ENCODE measurements at regions not wholly inside any gene's neighbourhood (a gene's known extent, or its start where the extent isn't known, plus 50 kb on each side); places are given as distances from the start of the nearest gene placed in this dataset.

DNA sequence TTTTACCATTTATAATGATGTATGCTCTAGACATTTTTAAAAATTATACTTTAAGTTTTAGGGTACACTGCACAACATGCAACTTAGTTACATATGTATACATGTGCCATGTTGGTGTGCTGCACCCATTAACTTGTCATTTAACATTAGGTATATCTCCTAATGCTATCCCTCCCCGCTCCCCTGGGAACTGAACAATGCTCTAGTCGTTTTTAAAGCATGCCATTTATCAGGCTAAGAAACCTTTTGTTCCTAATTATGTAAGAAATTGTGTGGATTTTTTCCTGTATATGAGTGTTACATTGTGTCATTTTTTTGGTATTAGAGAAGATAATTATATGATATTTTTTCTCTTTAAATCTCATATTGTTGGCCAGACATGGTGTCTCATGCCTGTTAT lies 72.8 kb upstream of the SGCD start:
- Histone ChIP-seq H3K9me3 (ENCODE audit: insufficient read depth, low read depth, low read length) (no peaks in the 10 kb centered on the region), H3K79me2 (ENCODE audit: insufficient read depth, low read length) (no peaks in the 10 kb centered on the region), H3K27ac (ENCODE audit: low read depth, low read length) (no peak overlapping the region), H2AFZ (ENCODE audit: low read depth, low read length) (no peak overlapping the region), H3K27me3 (ENCODE audit: insufficient read depth, low read length) (no peaks in the 10 kb centered on the region), H3K9ac (ENCODE audit: low read length) (no peak overlapping the region), H4K20me1 (ENCODE audit: insufficient read depth, low read length) (no peaks in the 10 kb centered on the region), H3K4me3 (ENCODE audit: insufficient read depth, low read depth, low read length) (no peak overlapping the region), H3K36me3 (ENCODE audit: insufficient read depth, low read length) (no peaks in the 10 kb centered on the region), H3K4me1 (ENCODE audit: insufficient read depth, low read length) (no peaks in the 10 kb centered on the region), H3K4me2 (ENCODE audit: low read length) (no peak overlapping the region)
- no peaks in the 10 kb centered on the region for H3K4me1 Mint-ChIP-seq (ENCODE audit: low read depth, unreplicated experiment)
- no peaks in the 10 kb centered on the region for H3K36me3 Mint-ChIP-seq (ENCODE audit: low read depth, unreplicated experiment)
- no peak overlapping the region for H3K27ac Mint-ChIP-seq (ENCODE audit: unreplicated experiment)
- H3K9me3 Mint-ChIP-seq (ENCODE audit: unreplicated experiment), result no peaks in the 10 kb centered on the region
- no peak overlapping the region for H3K4me3 Mint-ChIP-seq (ENCODE audit: unreplicated experiment)
- TF ChIP-seq CTCF (IDR thresholded peaks at IDR 0.05; ENCODE audit: insufficient read depth, low read depth, low read length), result no peak
- no peak for TF ChIP-seq EZH2 (IDR thresholded peaks at IDR 0.05; ENCODE audit: insufficient read depth, low read length)
- FAIRE-seq (no peak), DNase-seq (ENCODE audit: low read depth) (no peak)
- no peaks in the 10 kb centered on the region for H3K27me3 Mint-ChIP-seq (ENCODE audit: low read depth, unreplicated experiment)

GRCh38 chr5:156256642-156257041 lies 70.3 kb upstream of the SGCD start:
- H3K27ac ChIP-seq (ENCODE audit: low read depth, low read length), result no peak overlapping the region
- Mint-ChIP-seq H3K4me3 (ENCODE audit: unreplicated experiment) (no peak overlapping the region), H3K27me3 (ENCODE audit: low read depth, unreplicated experiment) (no peaks in the 10 kb centered on the region), H3K4me1 (ENCODE audit: low read depth, unreplicated experiment) (no peaks in the 10 kb centered on the region), H3K27ac (ENCODE audit: unreplicated experiment) (no peak overlapping the region), H3K9me3 (ENCODE audit: unreplicated experiment) (no peaks in the 10 kb centered on the region), H3K36me3 (ENCODE audit: low read depth, unreplicated experiment) (no peaks in the 10 kb centered on the region)
- no peaks in the 10 kb centered on the region for H3K27me3 ChIP-seq (ENCODE audit: insufficient read depth, low read length)
- no peak overlapping the region for H3K4me3 ChIP-seq (ENCODE audit: insufficient read depth, low read depth, low read length)
- DNase-seq (ENCODE audit: low read depth) (no peak), FAIRE-seq (no peak)
- H4K20me1 ChIP-seq (ENCODE audit: insufficient read depth, low read length), result no peaks in the 10 kb centered on the region
- no peak overlapping the region for H2AFZ ChIP-seq (ENCODE audit: low read depth, low read length)
- no peaks in the 10 kb centered on the region for H3K79me2 ChIP-seq (ENCODE audit: insufficient read depth, low read length)
- H3K9me3 ChIP-seq (ENCODE audit: insufficient read depth, low read depth, low read length), result no peaks in the 10 kb centered on the region
- H3K36me3 ChIP-seq (ENCODE audit: insufficient read depth, low read length), result no peaks in the 10 kb centered on the region
- no peak overlapping the region for H3K4me2 ChIP-seq (ENCODE audit: low read length)
- no peaks in the 10 kb centered on the region for H3K4me1 ChIP-seq (ENCODE audit: insufficient read depth, low read length)
- H3K9ac ChIP-seq (ENCODE audit: low read length), result no peak overlapping the region
- TF ChIP-seq EZH2 (IDR thresholded peaks at IDR 0.05; ENCODE audit: insufficient read depth, low read length) (no peak), CTCF (IDR thresholded peaks at IDR 0.05; ENCODE audit: insufficient read depth, low read depth, low read length) (no peak)

DNA sequence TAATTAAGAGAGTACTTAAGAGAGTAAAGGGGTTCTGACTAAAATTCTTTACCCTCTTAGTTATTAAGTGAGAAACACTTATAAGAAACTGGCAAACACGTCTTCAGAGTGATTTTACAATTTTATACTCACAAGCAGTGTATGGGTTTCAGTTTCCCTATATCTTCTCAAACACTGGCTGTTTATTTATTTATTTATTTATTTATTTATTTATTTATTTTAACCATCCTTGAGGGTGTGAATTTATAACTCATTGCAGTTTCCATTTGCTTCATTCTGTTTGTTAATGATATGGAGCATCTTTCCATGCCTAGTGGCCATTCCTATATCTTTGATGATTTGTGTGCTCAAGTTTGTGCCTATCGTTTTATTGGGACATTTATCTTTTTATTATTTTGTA lies 68.0 kb upstream of the SGCD start:
- no peaks in the 10 kb centered on the region for H3K4me1 Mint-ChIP-seq (ENCODE audit: low read depth, unreplicated experiment)
- H4K20me1 ChIP-seq (ENCODE audit: insufficient read depth, low read length), result no peaks in the 10 kb centered on the region
- H3K27ac Mint-ChIP-seq (ENCODE audit: unreplicated experiment), result no peak overlapping the region
- FAIRE-seq, result no peak
- TF ChIP-seq EZH2 (IDR thresholded peaks at IDR 0.05; ENCODE audit: insufficient read depth, low read length), result no peak
- TF ChIP-seq CTCF (IDR thresholded peaks at IDR 0.05; ENCODE audit: insufficient read depth, low read depth, low read length), result no peak
- H3K9me3 Mint-ChIP-seq (ENCODE audit: unreplicated experiment), result no peaks in the 10 kb centered on the region
- no peaks in the 10 kb centered on the region for H3K9me3 ChIP-seq (ENCODE audit: insufficient read depth, low read depth, low read length)
- no peaks in the 10 kb centered on the region for H3K27me3 Mint-ChIP-seq (ENCODE audit: low read depth, unreplicated experiment)
- H3K4me3 Mint-ChIP-seq (ENCODE audit: unreplicated experiment), result no peak overlapping the region
- DNase-seq (ENCODE audit: low read depth), result no peak
- no peak overlapping the region for H3K27ac ChIP-seq (ENCODE audit: low read depth, low read length)
- H3K4me3 ChIP-seq (ENCODE audit: insufficient read depth, low read depth, low read length), result no peak overlapping the region
- H3K4me1 ChIP-seq (ENCODE audit: insufficient read depth, low read length), result no peaks in the 10 kb centered on the region
- H3K27me3 ChIP-seq (ENCODE audit: insufficient read depth, low read length), result no peaks in the 10 kb centered on the region
- no peaks in the 10 kb centered on the region for H3K36me3 ChIP-seq (ENCODE audit: insufficient read depth, low read length)
- no peak overlapping the region for H3K9ac ChIP-seq (ENCODE audit: low read length)
- H3K79me2 ChIP-seq (ENCODE audit: insufficient read depth, low read length), result no peaks in the 10 kb centered on the region
- H3K4me2 ChIP-seq (ENCODE audit: low read length), result no peak overlapping the region
- no peaks in the 10 kb centered on the region for H3K36me3 Mint-ChIP-seq (ENCODE audit: low read depth, unreplicated experiment)
- no peak overlapping the region for H2AFZ ChIP-seq (ENCODE audit: low read depth, low read length)

Data from astrocyte (in vitro differentiated cells and primary cell).